ENCODE measurements at regions not wholly inside any gene's neighbourhood (a gene's known extent, or its start where the extent isn't known, plus 50 kb on each side); places are given as distances from the start of the nearest gene placed in this dataset.

DNA sequence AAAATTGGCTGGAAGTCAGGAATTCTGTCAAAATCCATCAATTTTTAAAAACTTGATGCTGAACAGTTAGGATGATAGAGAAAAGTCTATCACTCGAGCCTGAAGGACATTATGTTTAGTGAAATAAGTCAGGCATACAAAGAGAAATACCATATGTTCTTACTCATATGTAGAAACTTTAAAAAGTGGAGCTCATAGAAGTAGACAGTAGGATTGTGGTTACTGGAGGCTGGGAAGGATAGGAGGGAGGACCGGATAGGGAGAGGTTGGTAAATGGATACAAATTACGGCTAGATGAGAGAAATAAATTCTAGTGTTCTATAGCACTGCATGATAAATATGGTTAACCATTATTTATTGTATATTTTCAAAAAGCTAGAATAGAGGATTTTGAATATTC lies 389.5 kb upstream of the RASGRP1 start:
- Histone ChIP-seq H3K27me3 (ENCODE audit: control insufficient read depth, low read length) (no peaks in the 10 kb centered on the region), H3K4me2 (ENCODE audit: low read length) (no peak overlapping the region), H3F3A (ENCODE audit: control insufficient read depth, insufficient read depth) (no peaks in the 10 kb centered on the region), H3K27ac (ENCODE audit: low read depth, low read length) (no peak overlapping the region), H3K79me2 (ENCODE audit: control insufficient read depth, low read length) (no peaks in the 10 kb centered on the region), H4K20me1 (ENCODE audit: control insufficient read depth, insufficient read depth, low read depth, low read length) (no peaks in the 10 kb centered on the region), H3K9me3 (ENCODE audit: control insufficient read depth, insufficient read depth, low read length) (no peaks in the 10 kb centered on the region), H3K9me2 (replicated peaks; ENCODE audit: control insufficient read depth, low read length) (no peaks in the 10 kb centered on the region), H3K4me1 (ENCODE audit: control insufficient read depth, low read length) (no peaks in the 10 kb centered on the region), H3K4me3 (ENCODE audit: low read length) (no peak overlapping the region), H3K36me3 (ENCODE audit: control insufficient read depth, low read length) (no peaks in the 10 kb centered on the region)
- no peak for TF ChIP-seq EZH2phosphoT487 (IDR thresholded peaks at IDR 0.05; ENCODE audit: borderline replicate concordance, low read length)

DNA sequence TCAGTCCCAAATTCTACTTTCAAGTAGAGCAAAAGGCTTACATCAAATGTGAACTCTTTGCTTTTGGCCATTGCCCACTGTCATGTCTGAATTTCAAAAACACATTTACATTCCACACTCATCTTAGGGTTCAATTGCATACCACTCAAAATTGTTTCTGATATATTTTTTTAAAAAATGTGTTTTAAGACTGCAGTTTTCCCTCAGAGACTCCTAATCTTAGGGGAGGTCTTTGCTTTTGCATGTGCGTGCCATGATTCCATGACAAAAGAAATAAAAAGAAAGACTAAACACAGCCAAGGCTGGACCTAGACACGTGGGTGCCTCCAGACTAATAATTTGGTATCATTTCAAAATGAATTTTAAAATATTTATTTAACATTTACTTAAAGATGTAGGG lies 396.8 kb upstream of the RASGRP1 start:
- TF ChIP-seq, protein P1, sequence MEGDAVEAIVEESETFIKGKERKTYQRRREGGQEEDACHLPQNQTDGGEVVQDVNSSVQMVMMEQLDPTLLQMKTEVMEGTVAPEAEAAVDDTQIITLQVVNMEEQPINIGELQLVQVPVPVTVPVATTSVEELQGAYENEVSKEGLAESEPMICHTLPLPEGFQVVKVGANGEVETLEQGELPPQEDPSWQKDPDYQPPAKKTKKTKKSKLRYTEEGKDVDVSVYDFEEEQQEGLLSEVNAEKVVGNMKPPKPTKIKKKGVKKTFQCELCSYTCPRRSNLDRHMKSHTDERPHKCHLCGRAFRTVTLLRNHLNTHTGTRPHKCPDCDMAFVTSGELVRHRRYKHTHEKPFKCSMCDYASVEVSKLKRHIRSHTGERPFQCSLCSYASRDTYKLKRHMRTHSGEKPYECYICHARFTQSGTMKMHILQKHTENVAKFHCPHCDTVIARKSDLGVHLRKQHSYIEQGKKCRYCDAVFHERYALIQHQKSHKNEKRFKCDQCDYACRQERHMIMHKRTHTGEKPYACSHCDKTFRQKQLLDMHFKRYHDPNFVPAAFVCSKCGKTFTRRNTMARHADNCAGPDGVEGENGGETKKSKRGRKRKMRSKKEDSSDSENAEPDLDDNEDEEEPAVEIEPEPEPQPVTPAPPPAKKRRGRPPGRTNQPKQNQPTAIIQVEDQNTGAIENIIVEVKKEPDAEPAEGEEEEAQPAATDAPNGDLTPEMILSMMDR (IDR thresholded peaks at IDR 0.05; ENCODE audit: low read depth, low read length, poor library complexity, severe bottlenecking) = no peak
- no peak for TF ChIP-seq EZH2phosphoT487 (IDR thresholded peaks at IDR 0.05; ENCODE audit: borderline replicate concordance, low read length)
- H3K4me2 ChIP-seq (ENCODE audit: low read length) = no peak overlapping the region
- no peaks in the 10 kb centered on the region for H3K4me1 ChIP-seq (ENCODE audit: control insufficient read depth, low read length)
- H3K27ac ChIP-seq (ENCODE audit: low read depth, low read length) = no peak overlapping the region
- H3K27me3 ChIP-seq (ENCODE audit: control insufficient read depth, low read length) = no peaks in the 10 kb centered on the region
- no peaks in the 10 kb centered on the region for H3K9me3 ChIP-seq (ENCODE audit: control insufficient read depth, insufficient read depth, low read length)
- no peaks in the 10 kb centered on the region for H3K79me2 ChIP-seq (ENCODE audit: control insufficient read depth, low read length)
- no peak overlapping the region for H3K4me3 ChIP-seq (ENCODE audit: low read length)
- H3K9me2 ChIP-seq (replicated peaks; ENCODE audit: control insufficient read depth, low read length) = no peaks in the 10 kb centered on the region
- H3F3A ChIP-seq (ENCODE audit: control insufficient read depth, insufficient read depth) = no peaks in the 10 kb centered on the region
- no peaks in the 10 kb centered on the region for H4K20me1 ChIP-seq (ENCODE audit: control insufficient read depth, insufficient read depth, low read depth, low read length)
- H3K36me3 ChIP-seq (ENCODE audit: control insufficient read depth, low read length) = no peaks in the 10 kb centered on the region

DNA sequence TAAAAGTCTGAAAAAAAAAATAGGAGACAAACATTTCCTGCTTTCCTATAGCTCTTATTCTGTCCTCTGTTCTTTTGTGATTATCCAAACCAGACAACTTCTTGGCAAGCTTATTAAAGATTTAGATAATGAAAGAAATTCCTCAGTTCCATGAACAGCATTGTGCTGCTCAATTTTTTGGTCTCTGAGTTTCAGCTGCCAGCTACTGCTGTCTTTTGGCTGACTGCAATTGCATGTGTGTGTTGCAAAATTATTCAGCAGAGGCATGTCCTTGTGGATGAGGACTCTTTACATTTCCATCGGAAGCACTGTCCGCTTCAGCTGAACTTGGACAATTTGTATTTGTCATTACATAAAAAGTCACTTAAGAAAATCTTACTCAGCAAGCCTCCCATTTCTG lies 397.3 kb upstream of the RASGRP1 start:
- H3K4me2 ChIP-seq (ENCODE audit: low read length) = no peak overlapping the region
- H3K9me2 ChIP-seq (replicated peaks; ENCODE audit: control insufficient read depth, low read length) = no peaks in the 10 kb centered on the region
- H3K79me2 ChIP-seq (ENCODE audit: control insufficient read depth, low read length) = no peaks in the 10 kb centered on the region
- no peak overlapping the region for H3K27ac ChIP-seq (ENCODE audit: low read depth, low read length)
- no peaks in the 10 kb centered on the region for H3F3A ChIP-seq (ENCODE audit: control insufficient read depth, insufficient read depth)
- H3K36me3 ChIP-seq (ENCODE audit: control insufficient read depth, low read length) = no peaks in the 10 kb centered on the region
- H3K27me3 ChIP-seq (ENCODE audit: control insufficient read depth, low read length) = no peaks in the 10 kb centered on the region
- no peak for TF ChIP-seq EZH2phosphoT487 (IDR thresholded peaks at IDR 0.05; ENCODE audit: borderline replicate concordance, low read length)
- H4K20me1 ChIP-seq (ENCODE audit: control insufficient read depth, insufficient read depth, low read depth, low read length) = no peaks in the 10 kb centered on the region
- H3K4me1 ChIP-seq (ENCODE audit: control insufficient read depth, low read length) = no peaks in the 10 kb centered on the region
- H3K9me3 ChIP-seq (ENCODE audit: control insufficient read depth, insufficient read depth, low read length) = no peaks in the 10 kb centered on the region
- no peak overlapping the region for H3K4me3 ChIP-seq (ENCODE audit: low read length)

GRCh38 chr15:38972831-38973230 lies 408.2 kb upstream of the RASGRP1 start:
- TF ChIP-seq, protein P1 (IDR thresholded peaks at IDR 0.05; ENCODE audit: low read depth, low read length, poor library complexity, severe bottlenecking) = no peak
- TF ChIP-seq EZH2phosphoT487 (IDR thresholded peaks at IDR 0.05; ENCODE audit: borderline replicate concordance, low read length) = no peak
- Histone ChIP-seq H3K36me3 (ENCODE audit: control insufficient read depth, low read length) (no peaks in the 10 kb centered on the region), H3K4me3 (ENCODE audit: low read length) (no peak overlapping the region), H3K79me2 (ENCODE audit: control insufficient read depth, low read length) (no peaks in the 10 kb centered on the region), H4K20me1 (ENCODE audit: control insufficient read depth, insufficient read depth, low read depth, low read length) (no peaks in the 10 kb centered on the region), H3K9me3 (ENCODE audit: control insufficient read depth, insufficient read depth, low read length) (no peaks in the 10 kb centered on the region), H3K4me1 (ENCODE audit: control insufficient read depth, low read length) (no peaks in the 10 kb centered on the region), H3K9me2 (replicated peaks; ENCODE audit: control insufficient read depth, low read length) (no peaks in the 10 kb centered on the region; the same call in 1 of the 2 replicates), H3F3A (ENCODE audit: control insufficient read depth, insufficient read depth) (no peaks in the 10 kb centered on the region), H3K27ac (ENCODE audit: low read depth, low read length) (no peak overlapping the region), H3K4me2 (ENCODE audit: low read length) (no peak overlapping the region), H3K27me3 (ENCODE audit: control insufficient read depth, low read length) (no peaks in the 10 kb centered on the region)
